Osteocyte (in vitro differentiated cells): ENCODE measurements at regions not wholly inside any gene's neighbourhood (a gene's known extent, or its start where the extent isn't known, plus 50 kb on each side); places are given as distances from the start of the nearest gene placed in this dataset.

Experiments
- DNase-seq: peaks from one replicate; pipeline ENCODE4 v3.0.0; 2021; ENCODE audit warnings: mixed read lengths; ENCODE audit not compliant: unreplicated experiment; ENCODE audit errors: extremely low spot score
- H3K27ac Mint-ChIP-seq: one replicate; pipeline ENCODE4 v1.8.0; 2021; ENCODE audit warnings: mild to moderate bottlenecking, mixed read lengths; ENCODE audit not compliant: unreplicated experiment
- H3K27me3 Mint-ChIP-seq: one replicate; pipeline ENCODE4 v1.8.0; 2021; ENCODE audit warnings: mixed read lengths; ENCODE audit not compliant: unreplicated experiment
- H3K36me3 Mint-ChIP-seq: one replicate; pipeline ENCODE4 v1.8.0; 2021; ENCODE audit warnings: mixed read lengths; ENCODE audit not compliant: unreplicated experiment
- H3K4me1 Mint-ChIP-seq: one replicate; pipeline ENCODE4 v1.8.0; 2021; ENCODE audit warnings: mixed read lengths; ENCODE audit not compliant: unreplicated experiment
- H3K4me3 Mint-ChIP-seq: one replicate; pipeline ENCODE4 v1.8.0; 2021; ENCODE audit warnings: mild to moderate bottlenecking, moderate library complexity, mixed read lengths; ENCODE audit not compliant: unreplicated experiment
- H3K9me3 Mint-ChIP-seq: one replicate; pipeline ENCODE4 v1.8.0; 2021; ENCODE audit warnings: mixed read lengths; ENCODE audit not compliant: unreplicated experiment
- CTCF ChIP-seq: fragments of 200-600 bp; sonication (generic); IDR thresholded peaks from 2 replicates; pipeline ENCODE4 v1.5.0; 2021; ENCODE audit warnings: antibody characterized with exemption, mild to moderate bottlenecking, moderate library complexity

- no peak overlapping the region for H3K27ac Mint-ChIP-seq
- DNase-seq: no peak
- H3K36me3 Mint-ChIP-seq: no peaks in the 10 kb centered on the region
- H3K4me1 Mint-ChIP-seq: no peaks in the 10 kb centered on the region
- no peak overlapping the region for H3K4me3 Mint-ChIP-seq
- H3K9me3 Mint-ChIP-seq: peaks cover 29% of the 10 kb centered on the region
- no peaks in the 10 kb centered on the region for H3K27me3 Mint-ChIP-seq
- TF ChIP-seq CTCF: no peak
Measured at GRCh38 chr7:52726493-52726892, 308.9 kb upstream of the POM121L12 start.

GRCh38 chr7:52723606-52724005, 311.8 kb upstream of the POM121L12 start:
- no peaks in the 10 kb centered on the region for H3K27me3 Mint-ChIP-seq
- DNase-seq: no peak
- H3K4me3 Mint-ChIP-seq: no peak overlapping the region
- no peaks in the 10 kb centered on the region for H3K36me3 Mint-ChIP-seq
- H3K27ac Mint-ChIP-seq: no peak overlapping the region
- TF ChIP-seq CTCF: no peak
- no peaks in the 10 kb centered on the region for H3K4me1 Mint-ChIP-seq
- peaks cover 23% of the 10 kb centered on the region for H3K9me3 Mint-ChIP-seq

- TF ChIP-seq CTCF: no peak
- Mint-ChIP-seq H3K27me3 (no peaks in the 10 kb centered on the region), H3K36me3 (no peaks in the 10 kb centered on the region), H3K27ac (no peak overlapping the region), H3K9me3 (peaks cover 21% of the 10 kb centered on the region), H3K4me1 (no peaks in the 10 kb centered on the region), H3K4me3 (no peak overlapping the region)
- no peak for DNase-seq
Measured at GRCh38 chr7:52720856-52721255, 314.6 kb upstream of the POM121L12 start.

GRCh38 chr7:52719677-52720076, 315.8 kb upstream of the POM121L12 start:
- no peaks in the 10 kb centered on the region for H3K4me1 Mint-ChIP-seq
- no peak for DNase-seq
- H3K4me3 Mint-ChIP-seq: no peak overlapping the region
- no peak overlapping the region for H3K27ac Mint-ChIP-seq
- TF ChIP-seq CTCF: no peak
- H3K9me3 Mint-ChIP-seq: peaks cover 25% of the 10 kb centered on the region
- H3K27me3 Mint-ChIP-seq: no peaks in the 10 kb centered on the region
- no peaks in the 10 kb centered on the region for H3K36me3 Mint-ChIP-seq

- no peak for TF ChIP-seq CTCF
- H3K36me3 Mint-ChIP-seq: no peaks in the 10 kb centered on the region
- no peak for DNase-seq
- H3K27ac Mint-ChIP-seq: no peak overlapping the region
- peaks cover 22% of the 10 kb centered on the region for H3K9me3 Mint-ChIP-seq
- no peaks in the 10 kb centered on the region for H3K27me3 Mint-ChIP-seq
- no peaks in the 10 kb centered on the region for H3K4me1 Mint-ChIP-seq
- no peak overlapping the region for H3K4me3 Mint-ChIP-seq
Measured at GRCh38 chr7:52715701-52716100, 319.7 kb upstream of the POM121L12 start.
